ENCODE measurements at regions not wholly inside any gene's neighbourhood (a gene's known extent, or its start where the extent isn't known, plus 50 kb on each side); places are given as distances from the start of the nearest gene placed in this dataset.

GRCh38 chr5:96520345-96520744 lies 87.3 kb upstream of the PCSK1 start:
- Histone ChIP-seq H3K9ac (ENCODE audit: low read depth, low read length, poor library complexity, severe bottlenecking) (no peak overlapping the region), H3K9me2 (replicated peaks; ENCODE audit: low read depth, low read length) (no peaks in the 10 kb centered on the region), H3K27me3 (ENCODE audit: insufficient read depth, low read length, poor library complexity, severe bottlenecking) (no peaks in the 10 kb centered on the region), H3K36me3 (ENCODE audit: insufficient read depth, low read length) (no peaks in the 10 kb centered on the region), H3K79me2 (ENCODE audit: insufficient read depth, low read length) (no peaks in the 10 kb centered on the region), H3K9me3 (ENCODE audit: insufficient read depth, low read depth, low read length) (no peaks in the 10 kb centered on the region), H2AFZ (ENCODE audit: low read length) (no peak overlapping the region), H4K20me1 (ENCODE audit: insufficient read depth, low read length, poor library complexity, severe bottlenecking) (no peaks in the 10 kb centered on the region), H3F3A (ENCODE audit: low read depth) (no peaks in the 10 kb centered on the region), H3K4me2 (ENCODE audit: low read depth, low read length, poor library complexity, severe bottlenecking) (no peak overlapping the region), H3K4me1 (ENCODE audit: insufficient read depth, low read length, poor library complexity, severe bottlenecking) (no peaks in the 10 kb centered on the region), H3K4me3 (ENCODE audit: low read length, poor library complexity, severe bottlenecking) (no peak overlapping the region)
- TF ChIP-seq, protein P1, sequence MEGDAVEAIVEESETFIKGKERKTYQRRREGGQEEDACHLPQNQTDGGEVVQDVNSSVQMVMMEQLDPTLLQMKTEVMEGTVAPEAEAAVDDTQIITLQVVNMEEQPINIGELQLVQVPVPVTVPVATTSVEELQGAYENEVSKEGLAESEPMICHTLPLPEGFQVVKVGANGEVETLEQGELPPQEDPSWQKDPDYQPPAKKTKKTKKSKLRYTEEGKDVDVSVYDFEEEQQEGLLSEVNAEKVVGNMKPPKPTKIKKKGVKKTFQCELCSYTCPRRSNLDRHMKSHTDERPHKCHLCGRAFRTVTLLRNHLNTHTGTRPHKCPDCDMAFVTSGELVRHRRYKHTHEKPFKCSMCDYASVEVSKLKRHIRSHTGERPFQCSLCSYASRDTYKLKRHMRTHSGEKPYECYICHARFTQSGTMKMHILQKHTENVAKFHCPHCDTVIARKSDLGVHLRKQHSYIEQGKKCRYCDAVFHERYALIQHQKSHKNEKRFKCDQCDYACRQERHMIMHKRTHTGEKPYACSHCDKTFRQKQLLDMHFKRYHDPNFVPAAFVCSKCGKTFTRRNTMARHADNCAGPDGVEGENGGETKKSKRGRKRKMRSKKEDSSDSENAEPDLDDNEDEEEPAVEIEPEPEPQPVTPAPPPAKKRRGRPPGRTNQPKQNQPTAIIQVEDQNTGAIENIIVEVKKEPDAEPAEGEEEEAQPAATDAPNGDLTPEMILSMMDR (conservative IDR thresholded peaks at IDR 0.05; ENCODE audit: low read length): no peak
- TF ChIP-seq EZH2phosphoT487 (IDR thresholded peaks at IDR 0.05; ENCODE audit: borderline replicate concordance): no peak

GRCh38 chr5:96522635-96523355 lies 89.7 kb upstream of the PCSK1 start:
- Histone ChIP-seq H3K9me2 (replicated peaks; ENCODE audit: low read depth, low read length) (no peaks in the 10 kb centered on the region), H3K4me1 (ENCODE audit: insufficient read depth, low read length, poor library complexity, severe bottlenecking) (peaks cover 2% of the 10 kb centered on the region), H3K9me3 (ENCODE audit: insufficient read depth, low read depth, low read length) (no peaks in the 10 kb centered on the region), H3K9ac (ENCODE audit: low read depth, low read length, poor library complexity, severe bottlenecking) (no peak overlapping the region), H4K20me1 (ENCODE audit: insufficient read depth, low read length, poor library complexity, severe bottlenecking) (no peaks in the 10 kb centered on the region), H3K4me2 (ENCODE audit: low read depth, low read length, poor library complexity, severe bottlenecking) (no peak overlapping the region), H3F3A (ENCODE audit: low read depth) (no peaks in the 10 kb centered on the region), H3K4me3 (ENCODE audit: low read length, poor library complexity, severe bottlenecking) (no peak overlapping the region), H3K27me3 (ENCODE audit: insufficient read depth, low read length, poor library complexity, severe bottlenecking) (no peaks in the 10 kb centered on the region), H3K79me2 (ENCODE audit: insufficient read depth, low read length) (no peaks in the 10 kb centered on the region), H2AFZ (ENCODE audit: low read length) (no peak overlapping the region), H3K36me3 (ENCODE audit: insufficient read depth, low read length) (no peaks in the 10 kb centered on the region)
- TF ChIP-seq, protein P1 (conservative IDR thresholded peaks at IDR 0.05; ENCODE audit: low read length): no peak
- no peak for TF ChIP-seq EZH2phosphoT487 (IDR thresholded peaks at IDR 0.05; ENCODE audit: borderline replicate concordance)

GRCh38 chr5:96527768-96528661 lies 95.0 kb upstream of the PCSK1 start:
- Histone ChIP-seq H3K79me2 (ENCODE audit: insufficient read depth, low read length) (no peaks in the 10 kb centered on the region), H3K4me1 (ENCODE audit: insufficient read depth, low read length, poor library complexity, severe bottlenecking) (peaks cover 25% of the 10 kb centered on the region), H3F3A (ENCODE audit: low read depth) (no peaks in the 10 kb centered on the region; the same call in 1 of the 2 replicates), H3K4me3 (ENCODE audit: low read length, poor library complexity, severe bottlenecking) (no peak overlapping the region), H3K4me2 (ENCODE audit: low read depth, low read length, poor library complexity, severe bottlenecking) (peak overlapping the region; percentile 28), H3K9me3 (ENCODE audit: insufficient read depth, low read depth, low read length) (no peaks in the 10 kb centered on the region), H3K9ac (ENCODE audit: low read depth, low read length, poor library complexity, severe bottlenecking) (no peak overlapping the region), H3K36me3 (ENCODE audit: insufficient read depth, low read length) (no peaks in the 10 kb centered on the region), H3K9me2 (replicated peaks; ENCODE audit: low read depth, low read length) (no peaks in the 10 kb centered on the region), H2AFZ (ENCODE audit: low read length) (peak overlapping the region; percentile 3; the same call in 1 of the 2 replicates), H4K20me1 (ENCODE audit: insufficient read depth, low read length, poor library complexity, severe bottlenecking) (no peaks in the 10 kb centered on the region), H3K27me3 (ENCODE audit: insufficient read depth, low read length, poor library complexity, severe bottlenecking) (no peaks in the 10 kb centered on the region)
- TF ChIP-seq, protein P1 (conservative IDR thresholded peaks at IDR 0.05; ENCODE audit: low read length): no peak
- TF ChIP-seq EZH2phosphoT487 (IDR thresholded peaks at IDR 0.05; ENCODE audit: borderline replicate concordance): no peak

Measured in Loucy (cell line).